Fibroblast of pulmonary artery (primary cell): ENCODE measurements at regions not wholly inside any gene's neighbourhood (a gene's known extent, or its start where the extent isn't known, plus 50 kb on each side); places are given as distances from the start of the nearest gene placed in this dataset.

Source experiments
- DNase-seq: peaks from one replicate; pipeline ENCODE4 v3.0.0-alpha.2; 2010; ENCODE audit warnings: low read depth
- H3K4me3 ChIP-seq: replicated peaks from 2 replicates; pipeline ENCODE4 v1.5.1; 2011; ENCODE audit warnings: low read depth, mild to moderate bottlenecking, control low read depth, low read length, moderate library complexity
- CTCF ChIP-seq: IDR thresholded peaks from 2 replicates; pipeline ENCODE4 v1.5.1; 2011; ENCODE audit warnings: mild to moderate bottlenecking, control low read depth, low read length, inconsistent platforms; ENCODE audit errors: missing control alignments

GRCh38 chr1:213605732-213606131 lies 382.0 kb upstream of the PROX1 start:
- no peak for DNase-seq
- H3K4me3 ChIP-seq: no peak overlapping the region
- TF ChIP-seq CTCF: no peak

- no peak for TF ChIP-seq CTCF
- DNase-seq: no peak
- H3K4me3 ChIP-seq: no peak overlapping the region
Measured at GRCh38 chr1:213606252-213606820, 381.4 kb upstream of the PROX1 start.

GRCh38 chr1:213613549-213613948 lies 374.2 kb upstream of the PROX1 start:
- DNase-seq: no peak
- no peak for TF ChIP-seq CTCF

GRCh38 chr1:213615226-213615916 lies 372.4 kb upstream of the PROX1 start:
- no peak for TF ChIP-seq CTCF
- no peak for DNase-seq
- no peak overlapping the region for H3K4me3 ChIP-seq

More at GRCh38 chr1:213613549-213613948, 374.2 kb upstream of the PROX1 start:
- no peak overlapping the region for H3K4me3 ChIP-seq

- TF ChIP-seq CTCF: no peak
- H3K4me3 ChIP-seq: no peak overlapping the region
Measured at GRCh38 chr1:213617133-213617532, 370.6 kb upstream of the PROX1 start.

GRCh38 chr1:213618094-213618493 lies 369.7 kb upstream of the PROX1 start:
- DNase-seq: no peak
- H3K4me3 ChIP-seq: no peak overlapping the region
- no peak for TF ChIP-seq CTCF

More at GRCh38 chr1:213617133-213617532, 370.6 kb upstream of the PROX1 start:
- no peak for DNase-seq

- no peak for DNase-seq
- H3K4me3 ChIP-seq: no peak overlapping the region
- no peak for TF ChIP-seq CTCF
Measured at GRCh38 chr1:213619026-213619425, 368.7 kb upstream of the PROX1 start.
